GM10266 (cell line): ENCODE measurements at regions not wholly inside any gene's neighbourhood (a gene's known extent, or its start where the extent isn't known, plus 50 kb on each side); places are given as distances from the start of the nearest gene placed in this dataset.

Experiments used
- DNase-seq: peaks from one replicate; pipeline ENCODE4 v3.0.0; 2012; ENCODE audit errors: extremely low spot score
- TF ChIP-seq, protein P1 (sequence below): IDR thresholded peaks from 2 replicates; pipeline ENCODE4 v1.5.1; 2012; ENCODE audit warnings: mild to moderate bottlenecking, low read depth; ENCODE audit not compliant: control insufficient read depth, insufficient read depth; ENCODE audit errors: missing control alignments

DNA sequence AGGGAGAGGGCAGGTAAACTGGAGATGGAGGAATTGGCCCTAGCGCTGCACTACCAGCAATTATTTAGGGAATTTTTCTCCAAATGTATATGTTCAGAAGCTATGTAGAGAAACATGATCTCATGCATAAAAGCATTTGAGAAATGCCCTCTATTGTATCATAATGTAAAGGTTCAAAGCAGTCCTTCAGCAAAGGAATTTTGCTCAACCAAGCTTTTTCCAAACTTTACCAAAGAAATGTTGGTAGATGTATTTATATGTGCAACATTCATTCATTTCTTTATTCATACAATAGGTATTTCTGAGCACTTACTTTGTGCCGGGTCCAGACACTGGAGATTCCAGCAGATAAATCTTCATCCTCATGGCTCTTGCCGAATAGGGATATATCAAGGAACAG lies 64.4 kb downstream of the XCL1 start:
- TF ChIP-seq, protein P1, sequence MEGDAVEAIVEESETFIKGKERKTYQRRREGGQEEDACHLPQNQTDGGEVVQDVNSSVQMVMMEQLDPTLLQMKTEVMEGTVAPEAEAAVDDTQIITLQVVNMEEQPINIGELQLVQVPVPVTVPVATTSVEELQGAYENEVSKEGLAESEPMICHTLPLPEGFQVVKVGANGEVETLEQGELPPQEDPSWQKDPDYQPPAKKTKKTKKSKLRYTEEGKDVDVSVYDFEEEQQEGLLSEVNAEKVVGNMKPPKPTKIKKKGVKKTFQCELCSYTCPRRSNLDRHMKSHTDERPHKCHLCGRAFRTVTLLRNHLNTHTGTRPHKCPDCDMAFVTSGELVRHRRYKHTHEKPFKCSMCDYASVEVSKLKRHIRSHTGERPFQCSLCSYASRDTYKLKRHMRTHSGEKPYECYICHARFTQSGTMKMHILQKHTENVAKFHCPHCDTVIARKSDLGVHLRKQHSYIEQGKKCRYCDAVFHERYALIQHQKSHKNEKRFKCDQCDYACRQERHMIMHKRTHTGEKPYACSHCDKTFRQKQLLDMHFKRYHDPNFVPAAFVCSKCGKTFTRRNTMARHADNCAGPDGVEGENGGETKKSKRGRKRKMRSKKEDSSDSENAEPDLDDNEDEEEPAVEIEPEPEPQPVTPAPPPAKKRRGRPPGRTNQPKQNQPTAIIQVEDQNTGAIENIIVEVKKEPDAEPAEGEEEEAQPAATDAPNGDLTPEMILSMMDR = no peak
- DNase-seq = no peak

DNA sequence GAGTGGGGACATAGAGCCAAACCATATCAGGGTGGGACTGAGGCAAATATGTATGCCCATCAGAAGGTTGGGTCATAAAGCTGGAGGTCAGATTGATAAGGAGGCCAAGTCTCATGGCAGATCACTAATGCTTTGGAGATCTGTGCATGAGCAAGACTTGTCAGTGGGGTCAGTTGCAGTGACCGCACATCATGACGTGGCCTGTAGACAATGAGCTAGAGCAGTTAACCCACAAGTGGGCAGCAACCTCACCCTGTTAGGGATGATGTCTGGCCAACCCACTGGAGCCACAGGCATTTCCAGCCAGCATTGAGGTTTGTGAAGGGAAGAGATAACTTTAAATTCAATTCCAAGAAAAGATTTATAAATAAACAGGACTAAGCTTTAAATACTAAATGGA lies 66.7 kb downstream of the XCL1 start:
- no peak for DNase-seq
- TF ChIP-seq, protein P1 = no peak
